T-helper 1 cell treated with Interleukin-12 subunit alpha and Interleukin-12 subunit beta and Interleukin-4 antibody, amounts not matched to agents 30 ng/mL and 1 ng/mL, for 36 hours (primary cell): ENCODE measurements at regions not wholly inside any gene's neighbourhood (a gene's known extent, or its start where the extent isn't known, plus 50 kb on each side); places are given as distances from the start of the nearest gene placed in this dataset.

ENCODE experiments used
- intact Hi-C: fragments of 100-400 bp; cut with micrococcal nuclease; formaldehyde crosslinking; loops from one replicate; pipeline ENCODE4 v1.15.1; 2024

DNA sequence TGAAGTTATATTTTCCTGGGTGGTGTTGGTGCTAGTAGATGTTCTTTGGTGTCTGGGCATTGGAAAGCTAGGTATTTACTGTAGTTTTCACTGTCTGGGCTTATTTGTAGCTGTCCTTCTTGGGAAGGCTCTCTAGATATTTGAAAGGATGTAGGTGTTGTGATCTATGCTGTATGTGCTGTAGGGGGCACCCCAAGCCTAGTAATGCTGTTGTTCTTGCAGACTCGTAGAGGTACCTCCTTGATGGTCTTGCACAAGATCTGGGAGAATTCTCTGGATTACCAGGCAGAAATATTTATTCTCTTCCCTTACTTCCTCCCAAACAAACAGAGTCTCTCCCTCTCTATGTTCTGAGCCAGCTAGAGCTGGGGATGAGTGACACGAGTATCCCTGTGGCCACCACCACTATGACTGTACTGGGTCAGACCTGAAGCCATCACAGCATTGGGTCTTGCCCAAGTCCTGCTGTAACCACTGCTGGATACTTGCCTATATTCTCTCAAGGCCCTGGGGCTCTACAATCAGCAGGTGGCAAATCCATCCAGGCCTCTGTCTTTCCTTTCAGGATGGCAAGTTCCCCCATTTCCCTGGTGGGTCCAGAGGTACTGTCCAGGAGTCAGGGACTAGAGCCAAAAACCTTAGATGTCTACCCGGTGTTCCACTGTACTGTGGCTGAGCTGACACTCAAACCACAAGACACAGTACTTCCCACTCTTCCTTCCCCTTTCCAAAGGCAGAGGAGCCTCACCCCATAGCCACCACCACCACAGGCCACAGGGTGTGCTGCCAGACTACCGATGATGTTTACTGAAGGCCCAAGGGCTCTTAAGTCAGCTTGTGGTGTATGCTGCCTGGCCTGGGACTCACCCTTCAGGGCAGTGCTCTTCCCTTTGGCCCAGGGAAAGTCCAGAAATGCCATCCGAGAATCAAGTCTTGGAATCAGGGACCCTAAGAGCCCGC is 195.2 kb upstream of the DPPA4 start:
- intact Hi-C loops = no loop called here

DNA sequence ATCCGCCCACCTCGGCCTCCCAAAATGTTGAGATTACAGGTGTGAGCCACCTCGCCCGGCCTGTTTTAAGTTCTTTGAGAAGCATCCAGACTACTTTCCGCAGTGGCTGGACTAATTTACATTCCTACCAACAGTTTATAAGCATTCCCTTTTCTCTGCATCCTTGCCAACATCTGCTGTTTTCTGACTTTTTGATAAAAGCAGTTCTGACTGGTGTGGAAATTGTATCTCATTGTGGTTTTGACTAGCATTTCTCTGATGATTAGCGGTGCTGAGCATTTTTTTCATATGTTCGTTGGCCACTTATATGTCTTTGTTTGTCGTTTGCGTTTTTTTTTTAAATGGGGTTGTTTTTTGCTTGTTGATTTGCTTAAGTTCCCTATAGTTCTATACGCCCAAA is 208.4 kb upstream of the DPPA4 start:
- intact Hi-C loops = no loop called here

- intact Hi-C loops = no loop called here
These were observed 211.0 kb upstream of the DPPA4 start for GRCh38 chr3:109548192-109548938.

DNA sequence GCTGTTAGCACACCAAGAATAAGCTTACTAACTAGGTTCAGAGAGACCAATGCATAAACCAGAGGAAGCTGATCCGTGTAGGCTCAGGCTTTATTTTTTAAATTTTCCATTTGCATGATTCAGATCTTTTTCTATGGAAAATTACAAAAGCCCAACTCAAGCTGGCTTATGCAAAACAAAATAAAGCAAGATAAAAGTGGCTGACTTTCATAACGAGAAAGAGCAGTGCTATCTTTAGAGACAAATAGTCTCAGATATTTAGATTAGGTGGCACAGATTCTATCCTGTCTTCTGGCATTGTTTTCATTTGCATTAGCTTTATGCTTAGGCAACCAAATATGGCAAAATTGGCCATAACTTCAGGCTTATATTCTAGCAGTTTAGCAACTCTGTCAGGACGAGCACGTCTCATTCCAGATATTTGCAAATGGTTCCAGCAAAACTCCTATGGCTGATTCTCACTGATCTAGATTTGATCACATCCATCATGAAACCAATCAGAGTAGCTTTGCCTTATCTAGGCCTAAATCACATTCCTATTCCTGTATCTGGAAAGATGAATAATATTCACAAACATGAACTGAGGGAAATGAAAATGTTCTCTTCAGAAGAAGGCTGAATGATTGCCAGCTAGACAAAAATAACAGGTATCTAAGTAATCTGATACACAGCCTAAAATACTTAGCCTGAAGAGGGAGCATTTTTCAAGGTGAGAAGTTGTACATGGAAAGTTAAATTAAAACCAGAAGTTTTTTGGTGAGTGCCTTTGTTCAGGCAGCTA is 216.4 kb upstream of the DPPA4 start:
- intact Hi-C loops = no loop called here

DNA sequence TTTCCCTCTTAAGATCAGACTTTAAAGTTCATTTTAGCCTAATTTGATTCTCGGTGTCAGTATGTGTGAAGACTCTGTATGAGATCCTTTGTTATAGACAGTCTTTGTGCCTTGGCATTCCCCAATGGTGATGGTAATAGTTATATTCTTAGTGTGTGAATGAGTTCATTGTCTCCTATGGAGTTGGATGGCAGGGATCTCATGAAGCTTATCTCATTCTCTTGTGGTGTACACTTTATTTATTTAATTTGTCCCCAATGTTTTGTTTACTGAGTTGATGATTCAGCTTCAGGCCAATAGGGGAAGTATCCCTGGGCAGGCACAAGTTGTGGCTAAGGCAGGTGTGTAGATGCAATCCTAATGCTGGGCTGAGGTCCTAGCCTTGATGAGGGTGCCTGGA is 222.0 kb upstream of the DPPA4 start:
- intact Hi-C loops = no loop called here

DNA sequence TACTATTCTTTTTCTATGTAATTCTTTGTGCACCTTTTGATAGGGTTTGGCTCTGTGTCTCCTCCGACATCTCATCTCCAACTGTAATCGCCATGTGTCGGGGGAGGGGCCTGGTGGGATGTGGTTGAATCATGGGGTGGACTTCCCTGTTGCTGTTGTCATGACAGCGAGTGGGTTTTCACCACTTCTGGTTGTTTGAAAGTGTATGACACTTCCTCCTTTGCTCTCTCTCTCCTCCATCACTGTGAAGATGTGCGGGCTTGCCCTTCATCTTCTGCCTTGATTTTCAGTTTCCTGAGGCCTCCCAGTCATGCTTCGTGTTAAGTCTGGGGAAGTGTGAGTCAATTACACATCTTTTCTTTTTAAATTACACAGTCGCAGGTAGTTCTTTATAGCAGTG is 225.8 kb upstream of the DPPA4 start:
- intact Hi-C loops = no loop called here

GRCh38 chr3:109569135-109569846 is 231.9 kb upstream of the DPPA4 start:
- intact Hi-C loops = no loop called here

DNA sequence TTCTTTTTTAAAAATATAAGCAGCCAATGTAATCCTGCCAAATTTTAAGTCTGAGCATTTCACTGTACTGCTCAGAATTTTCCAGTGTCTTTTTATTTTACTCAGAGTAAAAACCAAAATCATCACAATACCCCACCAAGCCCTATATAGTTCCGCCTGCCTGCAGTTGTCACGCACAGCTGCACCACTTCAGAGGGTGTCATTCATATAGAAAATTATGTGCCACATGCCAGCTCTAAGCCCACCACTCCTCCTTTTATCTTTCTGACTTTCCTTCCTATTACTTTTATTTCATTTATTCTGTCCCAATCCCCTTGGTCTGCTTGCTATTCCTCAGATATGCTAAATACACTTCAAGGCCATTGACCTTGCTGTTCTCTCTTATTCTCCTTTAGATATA is 233.1 kb upstream of the DPPA4 start:
- intact Hi-C loops = no loop called here

- intact Hi-C loops = no loop called here
These were observed 235.0 kb upstream of the DPPA4 start for GRCh38 chr3:109572301-109572700.

DNA sequence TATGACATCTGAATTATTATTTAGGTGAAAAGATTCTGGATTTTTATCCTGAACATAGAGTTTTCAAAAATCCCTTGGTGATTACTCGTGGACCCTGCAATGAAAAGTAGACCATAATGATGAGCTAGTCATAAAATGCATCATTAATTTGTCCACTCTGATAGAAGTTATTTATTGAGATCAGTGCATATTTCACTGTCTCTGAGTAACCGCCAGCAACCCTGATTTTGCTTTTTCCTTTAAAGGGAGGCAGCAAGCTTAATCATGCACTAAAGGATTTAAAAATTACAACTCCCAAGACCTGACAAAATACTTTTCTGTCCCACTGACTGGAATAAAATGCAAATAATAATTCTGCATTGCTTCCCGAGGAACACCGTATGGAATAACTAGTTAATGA is 259.6 kb upstream of the DPPA4 start:
- intact Hi-C loops = no loop called here

- intact Hi-C loops = no loop called here
These were observed 260.1 kb upstream of the DPPA4 start for GRCh38 chr3:109597444-109597843.

- intact Hi-C loops = no loop called here
These were observed 270.6 kb upstream of the DPPA4 start for GRCh38 chr3:109607897-109608296.

DNA sequence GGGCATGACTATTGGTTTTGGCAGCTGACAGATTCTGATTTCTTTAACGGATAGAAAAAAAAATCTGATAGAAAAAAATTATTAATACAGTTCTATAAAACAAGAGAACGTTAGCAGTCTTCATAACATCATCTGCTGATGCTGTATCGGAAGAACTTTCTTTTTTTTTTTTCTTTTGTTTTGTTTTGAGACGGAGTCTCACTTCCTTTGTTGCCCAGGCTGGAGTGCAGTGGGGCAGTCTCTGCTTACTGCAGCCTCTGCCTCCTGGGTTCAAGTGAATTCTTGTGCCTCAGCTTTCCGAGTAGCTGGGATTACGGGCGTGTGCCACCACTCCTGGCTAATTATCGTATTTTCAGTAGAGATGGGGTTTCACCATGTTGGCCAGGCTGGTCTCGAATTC is 271.2 kb upstream of the DPPA4 start:
- intact Hi-C loops = no loop called here

DNA sequence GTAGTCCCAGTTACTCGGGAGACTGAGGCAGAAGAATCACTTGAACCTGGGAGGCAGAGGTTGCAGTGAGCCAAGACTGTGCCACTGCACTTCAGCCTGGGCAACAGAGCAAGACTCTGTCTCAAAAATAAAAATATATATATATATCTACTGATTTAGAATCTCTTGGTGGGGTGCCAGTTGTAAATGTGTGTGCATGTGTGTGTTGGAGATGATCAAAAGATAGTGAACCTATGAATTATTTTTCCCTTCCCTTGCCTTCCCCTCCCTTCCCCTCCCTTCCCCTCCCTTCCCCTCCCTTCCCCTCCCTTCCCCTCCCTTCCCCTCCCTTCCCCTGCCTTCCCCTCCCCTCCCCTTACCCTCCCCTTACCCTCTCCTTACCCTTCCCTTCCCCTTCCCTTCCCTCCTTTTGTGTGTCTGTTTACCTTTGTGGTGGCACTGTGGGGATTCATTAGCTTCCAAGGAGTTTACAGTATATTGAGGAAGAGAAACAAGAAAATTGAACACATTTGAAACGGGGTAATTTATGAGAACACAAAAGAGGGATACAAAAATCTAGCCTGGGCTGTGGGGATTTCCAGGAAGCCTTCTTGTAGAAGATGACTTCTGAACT is 281.5 kb upstream of the DPPA4 start:
- intact Hi-C loops = no loop called here

DNA sequence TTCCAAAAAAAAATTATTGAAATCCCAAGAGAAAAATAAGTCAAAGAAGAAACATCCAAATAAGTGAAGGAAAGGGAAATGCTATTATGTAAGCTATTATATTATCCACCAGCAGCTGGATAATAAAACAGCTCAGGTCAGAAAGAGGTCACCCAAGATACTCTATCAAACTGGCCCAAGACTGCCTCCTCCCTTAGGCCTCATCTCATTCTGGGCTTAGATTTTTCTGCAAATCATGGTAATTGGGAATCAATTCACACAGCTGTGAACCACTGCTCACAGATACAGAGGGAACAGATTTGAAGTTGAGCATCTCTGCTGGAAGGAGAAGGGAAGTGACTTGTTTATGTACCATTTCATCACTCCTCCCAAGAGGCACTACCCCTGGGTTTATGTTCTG is 294.6 kb upstream of the DPPA4 start:
- intact Hi-C loops = no loop called here

GRCh38 chr3:109640146-109640652 is 302.9 kb upstream of the DPPA4 start:
- intact Hi-C loops = no loop called here

- intact Hi-C loops = no loop called here
These were observed 304.7 kb upstream of the DPPA4 start for GRCh38 chr3:109642025-109642424.

DNA sequence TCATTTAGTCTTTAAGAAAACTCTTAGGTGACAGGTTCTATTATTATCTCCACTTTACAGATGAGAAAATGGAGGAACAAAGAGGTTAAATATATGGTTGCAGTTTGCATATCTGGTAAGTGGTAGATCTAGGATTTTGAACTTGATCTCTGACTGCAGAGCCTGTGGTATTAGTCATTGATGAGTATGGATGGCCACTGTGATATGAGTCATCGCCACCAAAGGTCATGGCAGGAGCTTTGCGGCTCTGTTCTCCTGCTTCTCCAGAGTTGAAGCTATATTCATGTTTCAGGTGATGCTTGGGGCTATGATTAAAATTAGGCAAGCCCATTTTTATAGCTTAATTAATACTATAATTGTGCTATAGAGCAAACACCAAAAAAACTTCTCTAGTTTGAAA is 306.2 kb upstream of the DPPA4 start:
- intact Hi-C loops = no loop called here

- intact Hi-C loops = no loop called here
These were observed 307.0 kb upstream of the DPPA4 start for GRCh38 chr3:109644332-109644731.

- intact Hi-C loops = no loop called here
These were observed 307.4 kb upstream of the DPPA4 start for GRCh38 chr3:109644746-109645145.

- intact Hi-C loops = no loop called here
These were observed 310.7 kb upstream of the DPPA4 start for GRCh38 chr3:109648027-109648426.
